NB4 (cell line): ENCODE measurements at regions not wholly inside any gene's neighbourhood (a gene's known extent, or its start where the extent isn't known, plus 50 kb on each side); places are given as distances from the start of the nearest gene placed in this dataset.

Source experiments
- MYC ChIP-seq: IDR thresholded peaks from 2 replicates; pipeline ENCODE4 v1.6.1; 2011; ENCODE audit warnings: low read depth, low read length
- POLR2A ChIP-seq: IDR thresholded peaks from 2 replicates; pipeline ENCODE4 v1.6.1; 2011; ENCODE audit warnings: mild to moderate bottlenecking; ENCODE audit not compliant: insufficient read length; ENCODE audit errors: extremely low read depth
- TF ChIP-seq, protein P1 (sequence below): IDR thresholded peaks from one replicate; pipeline ENCODE4 v1.5.1; 2012; ENCODE audit warnings: low read depth, low read length
- TF ChIP-seq, protein P2 (sequence below): IDR thresholded peaks from 2 replicates; pipeline ENCODE4 v1.6.1; 2011; ENCODE audit warnings: low read depth, low read length

- TF ChIP-seq, protein P1, sequence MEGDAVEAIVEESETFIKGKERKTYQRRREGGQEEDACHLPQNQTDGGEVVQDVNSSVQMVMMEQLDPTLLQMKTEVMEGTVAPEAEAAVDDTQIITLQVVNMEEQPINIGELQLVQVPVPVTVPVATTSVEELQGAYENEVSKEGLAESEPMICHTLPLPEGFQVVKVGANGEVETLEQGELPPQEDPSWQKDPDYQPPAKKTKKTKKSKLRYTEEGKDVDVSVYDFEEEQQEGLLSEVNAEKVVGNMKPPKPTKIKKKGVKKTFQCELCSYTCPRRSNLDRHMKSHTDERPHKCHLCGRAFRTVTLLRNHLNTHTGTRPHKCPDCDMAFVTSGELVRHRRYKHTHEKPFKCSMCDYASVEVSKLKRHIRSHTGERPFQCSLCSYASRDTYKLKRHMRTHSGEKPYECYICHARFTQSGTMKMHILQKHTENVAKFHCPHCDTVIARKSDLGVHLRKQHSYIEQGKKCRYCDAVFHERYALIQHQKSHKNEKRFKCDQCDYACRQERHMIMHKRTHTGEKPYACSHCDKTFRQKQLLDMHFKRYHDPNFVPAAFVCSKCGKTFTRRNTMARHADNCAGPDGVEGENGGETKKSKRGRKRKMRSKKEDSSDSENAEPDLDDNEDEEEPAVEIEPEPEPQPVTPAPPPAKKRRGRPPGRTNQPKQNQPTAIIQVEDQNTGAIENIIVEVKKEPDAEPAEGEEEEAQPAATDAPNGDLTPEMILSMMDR, result no peak
- TF ChIP-seq POLR2A, result no peak
- no peak for TF ChIP-seq MYC
- TF ChIP-seq, protein P2, sequence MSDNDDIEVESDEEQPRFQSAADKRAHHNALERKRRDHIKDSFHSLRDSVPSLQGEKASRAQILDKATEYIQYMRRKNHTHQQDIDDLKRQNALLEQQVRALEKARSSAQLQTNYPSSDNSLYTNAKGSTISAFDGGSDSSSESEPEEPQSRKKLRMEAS, result no peak
Measured at GRCh38 chr4:171718665-171719064, 94.5 kb upstream of the GALNTL6 start.
